Suprapubic skin (tissue), 4 donors: ENCODE measurements at regions not wholly inside any gene's neighbourhood (a gene's known extent, or its start where the extent isn't known, plus 50 kb on each side); places are given as distances from the start of the nearest gene placed in this dataset.

Source experiments
- DNase-seq, 2 donors: peaks; one replicate each; pipeline ENCODE4 v3.0.0-alpha.2; 2019; ENCODE audit warnings: low spot score in 2 of 2
- H3K27ac ChIP-seq: fragments of 200-600 bp; sonication (generic); one replicate; pipeline ENCODE4 v1.5.1; 2019
- H3K27me3 ChIP-seq: fragments of 200-600 bp; sonication (generic); one replicate; pipeline ENCODE4 v1.5.1; 2019
- H3K36me3 ChIP-seq: fragments of 200-600 bp; sonication (generic); one replicate; pipeline ENCODE4 v1.5.1; 2019
- H3K4me1 ChIP-seq: fragments of 200-600 bp; sonication (generic); one replicate; pipeline ENCODE4 v1.5.1; 2019
- H3K4me3 ChIP-seq: fragments of 200-600 bp; sonication (generic); one replicate; pipeline ENCODE4 v1.5.1; 2019; ENCODE audit warnings: mild to moderate bottlenecking
- H3K9me3 ChIP-seq: fragments of 200-600 bp; sonication (generic); one replicate; pipeline ENCODE4 v1.5.1; 2019
- CTCF ChIP-seq, 2 donors: fragments of 200-600 bp in 1 of 2; fragments of 450-650 bp in 1 of 2; sonication (generic) in 1 of 2; IDR thresholded peaks; one replicate each; pipeline ENCODE4 v1.5.1; 2016 to 2019; ENCODE audit warnings: antibody characterized with exemption in 2 of 2, mild to moderate bottlenecking in 1 of 2, moderate library complexity in 1 of 2
- EP300 ChIP-seq: sonication (generic); formaldehyde crosslinking; IDR thresholded peaks from one replicate; pipeline ENCODE4 v1.6.1; 2017; ENCODE audit warnings: antibody characterized with exemption
- POLR2A ChIP-seq, 2 donors: fragments of 450-650 bp; IDR thresholded peaks; one replicate each; pipeline ENCODE4 v1.6.1; 2017; ENCODE audit warnings: antibody characterized with exemption in 2 of 2, mild to moderate bottlenecking in 2 of 2, moderate library complexity in 2 of 2
- POLR2AphosphoS5 ChIP-seq, 3 donors: sonication (generic); formaldehyde crosslinking; IDR thresholded peaks; one replicate each; pipeline ENCODE4 v1.6.1; 2017; ENCODE audit warnings: antibody characterized with exemption in 3 of 3
- WGBS: methylation state at CpG from one replicate; pipeline ENCODE4 v1.1.5; 2018; 5-methylcytosine and 5-hydroxymethylcytosine counted together

DNA sequence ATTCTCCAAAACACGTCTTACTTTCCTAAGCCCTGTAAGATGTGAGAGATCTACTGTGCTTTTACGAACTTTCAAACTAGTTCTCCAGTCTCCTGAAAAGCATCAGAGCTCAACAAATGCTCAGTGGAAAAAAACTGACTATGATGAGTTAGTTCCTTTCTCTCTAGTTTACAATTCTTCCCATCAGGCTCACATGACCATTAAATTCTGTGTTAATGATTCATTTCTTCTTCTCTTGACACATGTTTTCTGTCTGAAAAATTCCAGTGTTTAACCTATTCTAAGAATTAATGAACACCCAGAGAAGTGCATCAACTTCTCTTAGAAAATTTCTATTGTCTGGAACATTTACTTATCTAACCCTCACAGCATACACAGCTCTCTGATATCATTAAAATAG is 844.3 kb downstream of the SI start:
- H3K9me3 ChIP-seq: no peaks in the 10 kb centered on the region
- no peaks in the 10 kb centered on the region for H3K27me3 ChIP-seq
- DNase-seq: no peak
- no peaks in the 10 kb centered on the region for H3K4me1 ChIP-seq
- no peak overlapping the region for H3K27ac ChIP-seq
- H3K36me3 ChIP-seq: no peaks in the 10 kb centered on the region
- WGBS: 68% methylated on average over 2 of the region's 2 CpGs
- H3K4me3 ChIP-seq: no peak overlapping the region
- TF ChIP-seq CTCF (IDR thresholded peaks at IDR 0.05): no peak
- TF ChIP-seq POLR2AphosphoS5 (IDR thresholded peaks at IDR 0.05): no peak
- TF ChIP-seq EP300: no peak
- no peak for TF ChIP-seq POLR2A (IDR thresholded peaks at IDR 0.05)

- H3K36me3 ChIP-seq: no peaks in the 10 kb centered on the region
- H3K4me3 ChIP-seq: no peak overlapping the region
- no peaks in the 10 kb centered on the region for H3K4me1 ChIP-seq
- WGBS: 95% methylated on average over 1 of the region's 1 CpG
- H3K27ac ChIP-seq: no peak overlapping the region
- H3K27me3 ChIP-seq: no peaks in the 10 kb centered on the region
- no peaks in the 10 kb centered on the region for H3K9me3 ChIP-seq
- TF ChIP-seq CTCF (IDR thresholded peaks at IDR 0.05) (no peak), EP300 (no peak), POLR2AphosphoS5 (IDR thresholded peaks at IDR 0.05) (no peak), POLR2A (IDR thresholded peaks at IDR 0.05) (no peak)
- no peak for DNase-seq
Observed at GRCh38 chr3:164231718-164232117, 846.6 kb downstream of the SI start.

DNA sequence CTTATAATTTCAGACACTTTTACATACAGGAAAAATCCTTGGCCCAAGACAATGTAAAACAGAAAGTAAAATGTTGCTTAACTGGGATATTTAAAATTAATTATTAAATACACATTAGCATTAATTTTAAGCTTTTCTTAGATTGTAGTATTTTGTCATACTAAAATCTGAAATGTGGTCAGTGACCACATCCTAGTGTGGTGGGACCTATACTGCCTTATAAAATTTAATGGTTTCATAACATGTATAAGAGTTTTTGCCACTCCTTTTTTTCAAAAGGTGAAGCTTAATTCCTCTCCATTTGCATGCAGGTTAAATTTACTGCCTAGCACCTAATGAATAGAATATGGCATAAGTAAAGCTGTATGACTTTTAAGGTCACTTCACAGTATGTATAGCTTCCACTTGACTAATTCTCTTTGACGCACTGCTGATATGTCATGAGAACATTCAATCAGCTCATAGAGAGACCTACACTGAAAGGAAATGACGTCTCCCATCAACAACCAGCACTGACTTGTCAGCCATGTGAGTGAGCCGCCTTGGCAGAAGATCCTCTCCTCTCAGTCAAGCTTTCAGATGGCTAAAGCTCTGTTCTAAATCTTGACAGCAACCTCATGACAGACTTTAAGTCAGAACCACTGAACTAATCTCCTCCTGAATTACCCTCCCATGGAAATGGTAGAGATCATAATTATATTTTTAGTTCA is 847.8 kb downstream of the SI start:
- H3K36me3 ChIP-seq: no peaks in the 10 kb centered on the region
- 80% methylated on average over 3 of the region's 3 CpGs for whole genome bisulfite sequencing
- H3K4me3 ChIP-seq: no peak overlapping the region
- H3K27ac ChIP-seq: no peak overlapping the region
- no peaks in the 10 kb centered on the region for H3K4me1 ChIP-seq
- no peaks in the 10 kb centered on the region for H3K9me3 ChIP-seq
- no peak for TF ChIP-seq CTCF (IDR thresholded peaks at IDR 0.05)
- no peak for TF ChIP-seq POLR2AphosphoS5 (IDR thresholded peaks at IDR 0.05)
- TF ChIP-seq POLR2A (IDR thresholded peaks at IDR 0.05): no peak
- DNase-seq: no peak
- no peaks in the 10 kb centered on the region for H3K27me3 ChIP-seq

DNA sequence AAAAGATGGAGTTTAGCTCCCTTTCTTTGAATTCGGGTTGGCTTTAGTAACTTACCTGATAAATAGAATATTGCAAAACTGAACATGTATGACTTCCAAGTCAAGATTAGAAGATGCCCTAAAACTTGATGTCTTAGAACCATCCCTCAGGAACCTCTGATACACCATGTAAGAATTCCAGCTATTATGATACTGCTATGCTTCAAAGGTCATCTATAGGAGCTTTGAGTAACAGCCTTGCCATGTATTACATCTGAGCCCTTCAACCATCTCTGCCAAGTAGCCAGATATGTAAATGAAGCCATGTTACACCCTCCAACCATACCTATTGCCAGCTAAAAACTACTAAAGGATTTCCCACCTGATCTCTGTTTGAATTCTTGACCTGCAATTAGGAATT is 854.2 kb downstream of the SI start:
- Histone ChIP-seq H3K4me1 (no peaks in the 10 kb centered on the region), H3K27ac (no peak overlapping the region), H3K36me3 (no peaks in the 10 kb centered on the region), H3K9me3 (no peaks in the 10 kb centered on the region), H3K4me3 (no peak overlapping the region), H3K27me3 (no peaks in the 10 kb centered on the region)
- no peak for TF ChIP-seq CTCF (IDR thresholded peaks at IDR 0.05)
- no peak for TF ChIP-seq EP300
- no peak for TF ChIP-seq POLR2AphosphoS5 (IDR thresholded peaks at IDR 0.05)
- no peak for TF ChIP-seq POLR2A (IDR thresholded peaks at IDR 0.05)
- WGBS: 0% methylated on average over 1 of the region's 1 CpG
- DNase-seq: no peak

DNA sequence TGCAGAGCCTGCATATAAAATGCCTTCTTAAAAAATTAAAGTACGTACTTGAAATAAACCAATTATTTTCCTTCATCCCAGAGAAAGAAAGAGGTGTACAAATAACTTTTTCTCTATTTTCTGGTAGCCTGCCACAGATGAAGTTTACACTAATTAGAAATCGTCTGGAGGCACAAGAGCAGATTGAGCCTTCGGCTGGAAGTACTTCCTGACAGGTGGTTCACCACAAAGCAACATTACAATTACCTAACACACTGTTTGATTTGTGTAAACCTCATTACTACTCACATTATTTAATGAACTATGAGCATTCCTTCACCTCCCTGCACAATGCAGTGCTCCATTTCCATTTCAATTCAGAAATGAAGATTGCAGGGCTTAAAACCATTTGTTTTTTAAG is 856.1 kb downstream of the SI start:
- WGBS: 50% methylated on average over 3 of the region's 3 CpGs
- no peak overlapping the region for H3K4me3 ChIP-seq
- TF ChIP-seq POLR2A (IDR thresholded peaks at IDR 0.05): no peak
- no peak for TF ChIP-seq EP300
- TF ChIP-seq CTCF (IDR thresholded peaks at IDR 0.05): no peak
- no peak for TF ChIP-seq POLR2AphosphoS5 (IDR thresholded peaks at IDR 0.05)
- H3K36me3 ChIP-seq: no peaks in the 10 kb centered on the region
- H3K27ac ChIP-seq: no peak overlapping the region
- no peaks in the 10 kb centered on the region for H3K4me1 ChIP-seq
- DNase-seq: no peak
- no peaks in the 10 kb centered on the region for H3K9me3 ChIP-seq
- H3K27me3 ChIP-seq: no peaks in the 10 kb centered on the region
